Parathyroid adenoma (tissue), 2 donors: ENCODE measurements at regions not wholly inside any gene's neighbourhood (a gene's known extent, or its start where the extent isn't known, plus 50 kb on each side); places are given as distances from the start of the nearest gene placed in this dataset.

ENCODE experiments used
- H2AFZ ChIP-seq: fragments of 300-600 bp; sonication (generic); one replicate; pipeline ENCODE4 v1.7.0; 2017; ENCODE audit warnings: antibody characterized with exemption, mild to moderate bottlenecking
- H3K27ac ChIP-seq: fragments of 300-600 bp; sonication (generic); one replicate; pipeline ENCODE4 v1.7.0; 2017
- H3K27me3 ChIP-seq: fragments of 300-600 bp; sonication (generic); one replicate; pipeline ENCODE4 v1.7.0; 2017; ENCODE audit warnings: low read length; ENCODE audit not compliant: control insufficient read depth, insufficient read depth
- H3K36me3 ChIP-seq: fragments of 300-600 bp; sonication (generic); one replicate; pipeline ENCODE4 v1.7.0; 2017; ENCODE audit warnings: low read length; ENCODE audit not compliant: control insufficient read depth, insufficient read depth
- H3K4me1 ChIP-seq: fragments of 300-600 bp; sonication (generic); one replicate; pipeline ENCODE4 v1.7.0; 2017; ENCODE audit warnings: control low read depth
- H3K4me2 ChIP-seq: fragments of 300-600 bp; sonication (generic); one replicate; pipeline ENCODE4 v1.7.0; 2017; ENCODE audit warnings: low read length
- H3K4me3 ChIP-seq: fragments of 300-600 bp; sonication (generic); one replicate; pipeline ENCODE4 v1.7.0; 2017; ENCODE audit warnings: low read depth, low read length
- H3K79me2 ChIP-seq: fragments of 300-600 bp; sonication (generic); one replicate; pipeline ENCODE4 v1.7.0; 2017; ENCODE audit warnings: control low read depth
- H3K9ac ChIP-seq: fragments of 300-600 bp; sonication (generic); one replicate; pipeline ENCODE4 v1.7.0; 2017; ENCODE audit warnings: mild to moderate bottlenecking
- H3K9me3 ChIP-seq: fragments of 300-600 bp; sonication (generic); one replicate; pipeline ENCODE4 v1.7.0; 2017; ENCODE audit warnings: low read length; ENCODE audit not compliant: control insufficient read depth
- CTCF ChIP-seq: fragments of 300-600 bp; sonication (generic); IDR thresholded peaks from one replicate; pipeline ENCODE4 v1.7.0; 2017; ENCODE audit warnings: antibody characterized with exemption, mild to moderate bottlenecking
- donor health status: primary hyperparathyroidism.

GRCh38 chr19:28827382-28827781 lies 385.6 kb downstream of the UQCRFS1 start:
- Histone ChIP-seq H3K27me3 (no peaks in the 10 kb centered on the region), H3K9ac (no peak overlapping the region), H3K36me3 (no peaks in the 10 kb centered on the region), H3K9me3 (no peaks in the 10 kb centered on the region), H3K4me3 (no peak overlapping the region), H3K4me1 (no peaks in the 10 kb centered on the region), H3K79me2 (no peaks in the 10 kb centered on the region), H3K4me2 (no peak overlapping the region), H2AFZ (no peak overlapping the region), H3K27ac (no peak overlapping the region)
- no peak for TF ChIP-seq CTCF

- Histone ChIP-seq H3K9ac (no peak overlapping the region), H3K4me3 (no peak overlapping the region), H3K79me2 (no peaks in the 10 kb centered on the region), H3K4me2 (no peak overlapping the region), H3K9me3 (no peaks in the 10 kb centered on the region), H2AFZ (no peak overlapping the region), H3K36me3 (no peaks in the 10 kb centered on the region), H3K27me3 (no peaks in the 10 kb centered on the region), H3K27ac (no peak overlapping the region), H3K4me1 (no peaks in the 10 kb centered on the region)
- TF ChIP-seq CTCF, result no peak
Measured at GRCh38 chr19:28823338-28823961, 389.5 kb downstream of the UQCRFS1 start.

GRCh38 chr19:28820289-28820688 lies 392.7 kb downstream of the UQCRFS1 start:
- H3K27me3 ChIP-seq, result no peaks in the 10 kb centered on the region
- no peak overlapping the region for H3K9ac ChIP-seq
- H3K4me1 ChIP-seq, result no peaks in the 10 kb centered on the region
- H3K79me2 ChIP-seq, result no peaks in the 10 kb centered on the region
- no peak overlapping the region for H3K27ac ChIP-seq
- no peak overlapping the region for H2AFZ ChIP-seq
- H3K4me2 ChIP-seq, result no peak overlapping the region
- H3K36me3 ChIP-seq, result no peaks in the 10 kb centered on the region
- no peaks in the 10 kb centered on the region for H3K9me3 ChIP-seq
- TF ChIP-seq CTCF, result no peak
- no peak overlapping the region for H3K4me3 ChIP-seq

- H3K9me3 ChIP-seq, result no peaks in the 10 kb centered on the region
- H3K36me3 ChIP-seq, result no peaks in the 10 kb centered on the region
- no peaks in the 10 kb centered on the region for H3K4me1 ChIP-seq
- H2AFZ ChIP-seq, result no peak overlapping the region
- H3K4me3 ChIP-seq, result no peak overlapping the region
- no peak overlapping the region for H3K27ac ChIP-seq
- H3K9ac ChIP-seq, result no peak overlapping the region
- TF ChIP-seq CTCF, result no peak
- no peak overlapping the region for H3K4me2 ChIP-seq
- H3K27me3 ChIP-seq, result no peaks in the 10 kb centered on the region
- no peaks in the 10 kb centered on the region for H3K79me2 ChIP-seq
Measured at GRCh38 chr19:28815257-28815656, 397.7 kb downstream of the UQCRFS1 start.

- H3K27ac ChIP-seq, result no peak overlapping the region
- H2AFZ ChIP-seq, result no peak overlapping the region
- H3K27me3 ChIP-seq, result no peaks in the 10 kb centered on the region
- no peaks in the 10 kb centered on the region for H3K36me3 ChIP-seq
- no peaks in the 10 kb centered on the region for H3K9me3 ChIP-seq
- TF ChIP-seq CTCF, result no peak
- H3K9ac ChIP-seq, result no peak overlapping the region
- H3K4me2 ChIP-seq, result peak overlapping the region; percentile 77
- H3K79me2 ChIP-seq, result no peaks in the 10 kb centered on the region
- no peaks in the 10 kb centered on the region for H3K4me1 ChIP-seq
- peak overlapping the region; percentile 47 for H3K4me3 ChIP-seq
Measured at GRCh38 chr19:28794301-28794700, 418.6 kb downstream of the UQCRFS1 start.
